ENCODE measurements at regions not wholly inside any gene's neighbourhood (a gene's known extent, or its start where the extent isn't known, plus 50 kb on each side); places are given as distances from the start of the nearest gene placed in this dataset.

GRCh38 chr3:153848702-153849101 is 272.5 kb upstream of the ARHGEF26 start:
- ChIA-PET POLR2A (interaction anchor here (0.5 kb wide), 1 partner anchor 315 kb away, joined by 4 read pairs; no protein-coding TSS in a partner anchor), CTCF (ENCODE audit: unreplicated experiment) (no interaction called here)
- Histone ChIP-seq H3K79me2 (ENCODE audit: insufficient read depth, low read depth, low read length) (no peaks in the 10 kb centered on the region), H3K27ac (ENCODE audit: low read depth, low read length, poor library complexity, severe bottlenecking) (no peak overlapping the region), H3K9me3 (ENCODE audit: low read length) (no peaks in the 10 kb centered on the region), H3K9me2 (ENCODE audit: insufficient read depth, low read length) (no peaks in the 10 kb centered on the region), H4K20me1 (ENCODE audit: insufficient read depth, low read length) (no peaks in the 10 kb centered on the region), H3K4me1 (ENCODE audit: insufficient read depth, low read length, poor library complexity, severe bottlenecking) (no peaks in the 10 kb centered on the region), H3K4me3 (ENCODE audit: low read depth, low read length, poor library complexity, severe bottlenecking) (no peak overlapping the region), H2AFZ (ENCODE audit: low read length) (no peak overlapping the region), H3K4me2 (ENCODE audit: low read length) (no peak overlapping the region), H3K36me3 (ENCODE audit: insufficient read depth, low read length) (no peaks in the 10 kb centered on the region)
- BruUV-seq (replicated peaks), result no TSS peak
- intact Hi-C loops (cut with micrococcal nuclease; ENCODE audit: unreplicated experiment), result no loop called here
- no peak for TF ChIP-seq EZH2phosphoT487 (IDR thresholded peaks at IDR 0.05; ENCODE audit: borderline replicate concordance, low read depth, low read length)
- TF ChIP-seq, protein P1, sequence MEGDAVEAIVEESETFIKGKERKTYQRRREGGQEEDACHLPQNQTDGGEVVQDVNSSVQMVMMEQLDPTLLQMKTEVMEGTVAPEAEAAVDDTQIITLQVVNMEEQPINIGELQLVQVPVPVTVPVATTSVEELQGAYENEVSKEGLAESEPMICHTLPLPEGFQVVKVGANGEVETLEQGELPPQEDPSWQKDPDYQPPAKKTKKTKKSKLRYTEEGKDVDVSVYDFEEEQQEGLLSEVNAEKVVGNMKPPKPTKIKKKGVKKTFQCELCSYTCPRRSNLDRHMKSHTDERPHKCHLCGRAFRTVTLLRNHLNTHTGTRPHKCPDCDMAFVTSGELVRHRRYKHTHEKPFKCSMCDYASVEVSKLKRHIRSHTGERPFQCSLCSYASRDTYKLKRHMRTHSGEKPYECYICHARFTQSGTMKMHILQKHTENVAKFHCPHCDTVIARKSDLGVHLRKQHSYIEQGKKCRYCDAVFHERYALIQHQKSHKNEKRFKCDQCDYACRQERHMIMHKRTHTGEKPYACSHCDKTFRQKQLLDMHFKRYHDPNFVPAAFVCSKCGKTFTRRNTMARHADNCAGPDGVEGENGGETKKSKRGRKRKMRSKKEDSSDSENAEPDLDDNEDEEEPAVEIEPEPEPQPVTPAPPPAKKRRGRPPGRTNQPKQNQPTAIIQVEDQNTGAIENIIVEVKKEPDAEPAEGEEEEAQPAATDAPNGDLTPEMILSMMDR (conservative IDR thresholded peaks at IDR 0.05; ENCODE audit: low read length), result no peak
- no peak for DNase-seq (ENCODE audit: low spot score)

DNA sequence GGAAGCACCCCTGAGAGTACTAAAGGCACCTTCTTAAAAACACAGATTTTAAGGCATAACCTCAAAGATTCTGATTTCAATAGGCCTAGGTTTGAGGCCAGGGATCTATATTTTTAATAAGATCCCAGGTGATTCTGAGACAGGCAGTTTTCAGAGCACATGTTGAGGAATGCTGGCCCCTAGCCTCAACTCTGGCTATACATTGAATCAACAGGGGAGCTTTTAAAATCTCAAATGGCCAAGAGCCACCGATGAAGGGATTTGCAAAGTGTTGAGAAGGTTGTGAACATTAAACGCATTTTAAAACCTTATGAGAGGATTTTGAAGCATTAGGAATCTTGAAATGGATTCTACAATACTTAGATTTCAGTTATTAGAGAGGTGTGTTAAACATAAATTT is 268.8 kb upstream of the ARHGEF26 start:
- no peaks in the 10 kb centered on the region for H3K9me2 ChIP-seq (ENCODE audit: insufficient read depth, low read length)
- DNase-seq (ENCODE audit: low spot score), result no peak
- H3K4me3 ChIP-seq (ENCODE audit: low read depth, low read length, poor library complexity, severe bottlenecking), result no peak overlapping the region
- ChIA-PET POLR2A (no interaction called here), CTCF (ENCODE audit: unreplicated experiment) (no interaction called here)
- H3K9me3 ChIP-seq (ENCODE audit: low read length), result no peaks in the 10 kb centered on the region
- TF ChIP-seq, protein P1 (conservative IDR thresholded peaks at IDR 0.05; ENCODE audit: low read length), result no peak
- TF ChIP-seq EZH2phosphoT487 (IDR thresholded peaks at IDR 0.05; ENCODE audit: borderline replicate concordance, low read depth, low read length), result no peak
- no peaks in the 10 kb centered on the region for H3K36me3 ChIP-seq (ENCODE audit: insufficient read depth, low read length)
- BruUV-seq (replicated peaks), result no TSS peak
- H3K27ac ChIP-seq (ENCODE audit: low read depth, low read length, poor library complexity, severe bottlenecking), result no peak overlapping the region
- H3K4me1 ChIP-seq (ENCODE audit: insufficient read depth, low read length, poor library complexity, severe bottlenecking), result no peaks in the 10 kb centered on the region
- H3K4me2 ChIP-seq (ENCODE audit: low read length), result no peak overlapping the region
- no peaks in the 10 kb centered on the region for H3K79me2 ChIP-seq (ENCODE audit: insufficient read depth, low read depth, low read length)
- H4K20me1 ChIP-seq (ENCODE audit: insufficient read depth, low read length), result no peaks in the 10 kb centered on the region
- H2AFZ ChIP-seq (ENCODE audit: low read length), result no peak overlapping the region
- intact Hi-C loops (cut with micrococcal nuclease; ENCODE audit: unreplicated experiment), result no loop called here

GRCh38 chr3:153853163-153853562 is 268.0 kb upstream of the ARHGEF26 start:
- CTCF ChIA-PET (ENCODE audit: unreplicated experiment), result no interaction called here
- no peaks in the 10 kb centered on the region for H3K4me1 ChIP-seq (ENCODE audit: insufficient read depth, low read length, poor library complexity, severe bottlenecking)
- H3K9me2 ChIP-seq (ENCODE audit: insufficient read depth, low read length), result no peaks in the 10 kb centered on the region
- no peak overlapping the region for H2AFZ ChIP-seq (ENCODE audit: low read length)
- TF ChIP-seq EZH2phosphoT487 (IDR thresholded peaks at IDR 0.05; ENCODE audit: borderline replicate concordance, low read depth, low read length), result no peak
- TF ChIP-seq, protein P1 (conservative IDR thresholded peaks at IDR 0.05; ENCODE audit: low read length), result no peak
- H3K27ac ChIP-seq (ENCODE audit: low read depth, low read length, poor library complexity, severe bottlenecking), result no peak overlapping the region
- POLR2A ChIA-PET, result no interaction called here
- no peaks in the 10 kb centered on the region for H3K79me2 ChIP-seq (ENCODE audit: insufficient read depth, low read depth, low read length)
- H4K20me1 ChIP-seq (ENCODE audit: insufficient read depth, low read length), result no peaks in the 10 kb centered on the region
- no peak overlapping the region for H3K4me3 ChIP-seq (ENCODE audit: low read depth, low read length, poor library complexity, severe bottlenecking)
- no peak for DNase-seq (ENCODE audit: low spot score)
- intact Hi-C loops (cut with micrococcal nuclease; ENCODE audit: unreplicated experiment), result no loop called here
- H3K4me2 ChIP-seq (ENCODE audit: low read length), result no peak overlapping the region
- BruUV-seq (replicated peaks), result no TSS peak
- no peaks in the 10 kb centered on the region for H3K36me3 ChIP-seq (ENCODE audit: insufficient read depth, low read length)
- H3K9me3 ChIP-seq (ENCODE audit: low read length), result no peaks in the 10 kb centered on the region
